Motor neuron (in vitro differentiated cells): ENCODE measurements at regions not wholly inside any gene's neighbourhood (a gene's known extent, or its start where the extent isn't known, plus 50 kb on each side); places are given as distances from the start of the nearest gene placed in this dataset.

Experiments
- ATAC-seq, 8 experiments: fragments of 200-7000 bp; cut with Tn5 transposase; replicated peaks in 6 of 8; 2 replicates each; pipeline ENCODE4 v1.8.0; 2021; ENCODE audit warnings: mild to moderate bottlenecking in 8 of 8, moderate library complexity in 8 of 8
- H3K27ac ChIP-seq, 2 donors: fragments of 250-450 bp; sonication (Bioruptor Pico); 2 replicates each; pipeline ENCODE4 v1.9.0; 2021; ENCODE audit warnings: antibody characterized with exemption in 2 of 2, mild to moderate bottlenecking in 2 of 2, moderate library complexity in 1 of 2
- H3K4me1 ChIP-seq, 2 donors: fragments of 250-450 bp; sonication (Bioruptor Pico); replicated peaks in 1 of 2; 2 replicates each; pipeline ENCODE4 v1.6.1; 2021; ENCODE audit warnings: antibody characterized with exemption in 2 of 2, mild to moderate bottlenecking in 2 of 2, moderate library complexity in 1 of 2
- H3K4me3 ChIP-seq, 5 donors: fragments of 250-450 bp; sonication (Bioruptor Pico); 2 replicates each; pipeline ENCODE4 v1.9.0; 2021; ENCODE audit warnings: antibody characterized with exemption in 5 of 5, mild to moderate bottlenecking in 5 of 5, moderate library complexity in 4 of 5
- whole genome bisulfite sequencing, 10 experiments: fragments of 450-650 bp; shearing (Covaris generic); methylation state at CpG; one replicate each; pipeline ENCODE4 v1.0.0; 2022; 5-methylcytosine and 5-hydroxymethylcytosine counted together
- in situ Hi-C, 9 experiments: fragments of 400-800 bp; cut with MboI; loops; one replicate each; pipeline ENCODE4 v1.15.0; 2021; ENCODE audit warnings: low sequenced_read_pairs in 9 of 9, low pct_unique_long_range_greater_than_20kb in 2 of 9; ENCODE audit not compliant: unreplicated experiment in 9 of 9

DNA sequence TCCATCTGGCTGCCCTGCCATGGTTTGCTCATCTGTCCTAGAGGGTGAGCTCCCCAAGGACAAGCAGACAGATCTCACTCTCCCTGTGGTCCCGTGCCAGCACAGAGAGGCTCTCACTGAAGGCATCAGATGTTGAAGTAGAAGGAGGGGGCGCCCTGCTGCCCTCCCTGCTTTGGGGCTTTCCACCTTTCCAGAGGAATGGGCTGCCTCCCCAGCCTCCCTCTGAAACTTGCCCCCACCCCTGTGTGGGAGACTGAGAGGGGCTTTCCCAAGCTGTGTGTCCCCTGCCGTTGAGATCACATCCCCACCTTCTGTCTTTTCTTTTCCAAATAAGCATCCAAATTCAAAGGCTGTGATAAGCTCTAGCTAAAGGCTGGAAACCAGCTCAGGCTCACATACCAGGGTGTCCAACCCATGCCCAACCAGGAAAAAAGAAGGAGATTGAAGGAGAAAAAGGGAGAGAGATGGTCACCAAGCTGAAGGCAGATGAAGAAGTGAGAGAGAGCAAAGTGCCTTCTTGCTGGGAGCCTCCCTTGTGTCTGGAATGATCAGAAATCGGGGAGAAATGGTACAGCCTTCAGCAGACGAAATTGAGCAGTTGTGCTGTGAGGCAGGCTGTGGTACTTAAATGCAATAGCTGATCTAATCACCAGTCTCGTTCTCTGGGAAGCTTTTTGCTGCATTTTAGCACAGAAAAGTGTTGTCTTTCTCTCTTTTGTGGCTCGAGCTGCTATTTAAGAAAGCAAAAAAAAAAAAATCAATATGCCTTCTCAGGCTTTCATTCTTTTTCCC is 145.9 kb upstream of the LHX1 start:
- ATAC-seq = peak in 5 of 8 experiments; percentile 59 to 75 (median 65)
- WGBS, 10 experiments = 0 to 20% (median 8%) methylated on average over 2 to 5 of the region's 7 CpGs; no CpG with 5 or more reads in 2 of the 10 experiments
- in situ Hi-C loops = no loop called here
- H3K27ac ChIP-seq = peak overlapping the region; percentile 57 to 70
- H3K4me3 ChIP-seq = peak overlapping the region in 1 of 5 donors; percentile 5
- peaks cover 12 to 17% of the 10 kb centered on the region in 2 donors for H3K4me1 ChIP-seq

DNA sequence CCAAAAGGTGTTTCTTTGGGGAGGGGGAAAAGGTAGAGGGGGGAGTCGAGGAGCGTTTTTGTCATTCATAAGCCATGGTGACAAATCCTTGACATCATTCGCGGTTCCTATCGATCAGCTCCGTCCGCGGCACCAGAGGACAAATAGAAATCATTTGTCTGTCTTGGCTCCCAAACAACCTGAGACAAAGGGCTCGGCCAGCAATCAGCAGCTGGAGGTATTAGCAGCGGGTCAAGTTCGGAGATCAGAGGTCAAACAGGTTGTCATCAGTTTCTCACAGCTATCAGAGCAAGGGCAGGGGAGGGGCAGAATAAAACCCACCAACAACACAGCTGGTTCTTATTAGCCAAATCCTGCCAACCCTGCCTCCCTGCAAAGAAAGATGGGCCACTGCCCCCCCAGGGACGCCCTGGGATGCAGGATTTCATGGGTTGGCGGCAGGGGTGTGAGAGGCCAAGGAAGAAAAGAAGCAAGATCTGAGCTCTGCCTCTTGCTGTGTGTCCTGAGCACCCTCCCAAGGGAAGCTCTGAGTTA is 145.3 kb upstream of the LHX1 start:
- peaks cover 12 to 17% of the 10 kb centered on the region in 2 donors for H3K4me1 ChIP-seq
- peak overlapping the region in 1 of 5 donors; percentile 5 for H3K4me3 ChIP-seq
- peak overlapping the region; percentile 57 to 70 for H3K27ac ChIP-seq
- in situ Hi-C loops = no loop called here
- peak in 5 of 8 experiments; percentile 35 to 66 (median 52) for ATAC-seq
- 0 to 19% (median 4%) methylated on average over 1 to 10 of the region's 13 CpGs; no CpG with 5 or more reads in 2 of the 10 experiments for WGBS, 10 experiments

DNA sequence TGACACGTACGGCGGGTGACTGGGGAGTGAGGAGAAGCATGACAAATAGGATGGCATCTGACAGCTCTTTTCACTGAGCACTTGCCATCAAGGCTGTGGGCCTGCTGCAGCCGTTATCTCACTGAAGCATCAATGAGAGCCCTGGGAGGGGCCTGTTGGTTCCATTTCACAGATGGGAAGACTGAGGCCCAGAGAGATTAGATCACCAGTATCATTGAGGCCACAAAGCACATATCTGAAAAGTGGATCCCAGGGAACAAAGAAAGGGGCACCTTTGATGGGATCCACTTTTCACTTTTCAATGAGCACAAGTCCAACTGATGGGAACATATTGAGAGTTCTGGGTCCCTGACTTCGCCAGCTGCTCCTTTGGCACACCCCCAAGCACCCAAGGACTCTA is 144.4 kb upstream of the LHX1 start:
- WGBS, 10 experiments = 20 to 100% (median 90%) methylated on average over 1 to 3 of the region's 5 CpGs; no CpG with 5 or more reads in 5 of the 10 experiments

DNA sequence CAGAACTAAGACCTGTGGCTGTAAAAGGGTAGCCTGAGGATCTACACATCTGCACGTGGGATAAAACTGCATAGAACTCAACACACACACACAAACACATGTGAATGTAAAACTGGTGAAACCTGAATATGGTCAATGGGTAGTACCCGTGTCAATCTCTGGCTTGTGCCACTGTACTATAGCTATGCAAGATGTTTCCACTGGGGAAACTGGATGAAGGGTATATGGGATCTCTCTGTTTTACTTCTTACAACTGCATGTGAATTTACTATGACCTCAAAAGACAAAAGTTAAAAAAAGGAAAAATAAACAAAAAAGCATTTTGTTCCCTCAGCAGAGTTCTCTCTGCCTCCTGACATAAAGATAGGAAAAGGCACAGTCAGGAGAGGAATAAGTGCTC is 143.3 kb upstream of the LHX1 start:
- in situ Hi-C loops = no loop called here
- Histone ChIP-seq H3K4me1 (peaks cover 12 to 17% of the 10 kb centered on the region in 2 donors), H3K4me3 (no peak overlapping the region), H3K27ac (no peak overlapping the region)
- no peak for ATAC-seq
- 0 to 82% (median 61%) methylated on average over 1 to 2 of the region's 2 CpGs; no CpG with 5 or more reads in 4 of the 10 experiments for WGBS, 10 experiments

More for the DNA sequence above, 144.4 kb upstream of the LHX1 start:
- H3K27ac ChIP-seq = no peak overlapping the region
- H3K4me1 ChIP-seq = peaks cover 12 to 17% of the 10 kb centered on the region in 2 donors
- ATAC-seq = no peak
- in situ Hi-C loops = no loop called here
- no peak overlapping the region for H3K4me3 ChIP-seq

DNA sequence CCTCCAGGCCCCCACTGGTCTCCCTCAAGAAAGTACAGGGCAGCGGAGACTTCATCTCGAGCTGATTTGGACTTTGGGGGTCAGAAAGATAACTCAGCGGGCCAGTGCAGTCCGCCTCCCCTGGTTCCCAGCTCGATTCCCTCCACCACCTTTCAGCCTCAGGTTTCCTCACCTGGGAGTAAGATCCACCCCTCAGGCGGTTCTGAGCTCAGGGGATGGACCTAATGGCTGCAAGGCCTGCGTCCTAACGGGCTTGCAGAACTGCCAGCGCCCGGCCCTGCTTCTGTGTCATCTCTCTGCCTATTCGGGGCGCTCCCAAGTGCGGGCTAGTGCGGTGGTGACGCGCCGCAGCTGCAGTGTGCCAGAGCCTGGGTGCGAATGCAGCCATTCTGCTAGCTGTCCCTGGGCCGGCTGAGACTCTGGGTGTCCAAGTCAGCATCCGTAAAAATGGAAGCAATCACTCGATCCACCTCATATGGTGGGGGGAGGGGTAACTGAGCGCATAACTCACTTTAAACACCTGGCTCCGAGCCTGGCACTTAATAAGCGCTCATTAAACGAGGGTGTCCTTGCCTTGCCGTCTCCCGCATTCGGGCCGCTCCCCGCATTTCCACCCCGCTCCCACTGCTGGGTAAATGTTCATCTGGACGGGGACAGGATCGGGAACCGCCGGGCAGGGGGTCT is 129.6 kb upstream of the LHX1 start:
- H3K27ac ChIP-seq = no peak overlapping the region
- peaks cover 29 to 31% of the 10 kb centered on the region in 2 donors for H3K4me1 ChIP-seq
- in situ Hi-C loops = loop anchor here in 1 of 9 experiments (25.0 kb wide), 1 partner anchor 95 kb away; no protein-coding TSS in a partner anchor
- 0 to 100% (median 70%) methylated on average over 1 to 15 of the region's 35 CpGs; no CpG with 5 or more reads in 3 of the 10 experiments for WGBS, 10 experiments
- peak overlapping the region in 3 of 5 donors; percentile 25 to 28 (median 28) for H3K4me3 ChIP-seq
- ATAC-seq = no peak

DNA sequence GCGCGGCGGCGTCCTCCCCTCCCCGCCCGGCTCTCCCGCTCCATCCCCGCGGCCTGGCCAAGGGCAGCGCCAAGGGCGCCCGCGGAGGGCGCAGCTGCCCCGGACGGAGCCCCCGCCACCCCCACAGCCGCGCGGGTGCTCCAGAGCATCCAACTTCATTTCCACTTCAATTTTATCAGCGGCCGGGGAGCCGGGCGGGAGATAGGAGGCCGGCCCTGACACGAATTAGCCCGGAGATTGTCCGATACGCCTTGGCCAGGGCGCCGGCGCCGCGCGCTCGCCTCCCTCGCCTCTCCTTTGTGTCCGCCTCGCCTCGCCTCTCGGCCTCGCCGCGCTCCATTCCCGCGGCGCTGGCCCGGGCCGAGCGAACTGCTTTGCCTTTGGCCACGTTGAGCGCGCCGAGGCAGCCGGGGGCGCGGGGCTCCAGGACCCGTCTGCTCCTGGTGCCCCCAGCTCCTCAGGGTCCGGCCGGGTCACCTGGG is 129.1 kb upstream of the LHX1 start:
- Histone ChIP-seq H3K4me1 (peaks cover 35 to 36% of the 10 kb centered on the region in 2 donors), H3K27ac (no peak overlapping the region), H3K4me3 (peak overlapping the region in 3 of 5 donors; percentile 25 to 28 (median 28))
- 2 to 10% (median 3%) methylated on average over 4 to 17 of the region's 60 CpGs; no CpG with 5 or more reads in 7 of the 10 experiments for whole genome bisulfite sequencing, 10 experiments
- in situ Hi-C loops = loop anchor here in 1 of 9 experiments (25.0 kb wide), 1 partner anchor 96 kb away; no protein-coding TSS in a partner anchor
- peak in 7 of 8 experiments; percentile 50 to 75 (median 64) for ATAC-seq

DNA sequence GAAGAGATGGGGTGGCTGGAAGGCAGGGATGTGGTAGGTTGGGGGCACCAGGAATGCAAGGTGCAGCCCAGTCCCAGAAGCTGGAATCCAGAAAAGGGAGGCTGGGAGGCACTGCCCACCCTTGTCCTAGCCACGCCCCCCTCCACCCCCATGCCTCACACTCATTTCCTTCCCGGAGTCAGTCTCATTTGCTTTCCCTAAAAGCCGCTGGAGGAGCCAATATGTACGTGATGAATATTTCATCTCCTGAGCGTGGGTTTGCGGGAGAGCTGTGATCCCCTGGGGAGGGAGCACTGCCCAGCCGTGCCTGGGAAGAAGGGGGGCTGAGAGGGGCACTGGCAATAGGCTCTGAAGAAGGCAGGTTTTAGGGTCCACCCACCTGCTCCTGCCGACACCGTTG is 124.5 kb upstream of the LHX1 start:
- in situ Hi-C loops = loop anchor here in 1 of 9 experiments (25.0 kb wide), 1 partner anchor 100 kb away; no protein-coding TSS in a partner anchor
- WGBS, 10 experiments = 6 to 60% (median 7%) methylated on average over 1 to 7 of the region's 9 CpGs; no CpG with 5 or more reads in 6 of the 10 experiments
- Histone ChIP-seq H3K4me3 (no peak overlapping the region), H3K4me1 (peaks cover 62 to 75% of the 10 kb centered on the region in 2 donors), H3K27ac (peak overlapping the region in 1 of 2 donors; percentile 10)
- ATAC-seq = peak in 6 of 8 experiments; percentile 28 to 69 (median 43)

DNA sequence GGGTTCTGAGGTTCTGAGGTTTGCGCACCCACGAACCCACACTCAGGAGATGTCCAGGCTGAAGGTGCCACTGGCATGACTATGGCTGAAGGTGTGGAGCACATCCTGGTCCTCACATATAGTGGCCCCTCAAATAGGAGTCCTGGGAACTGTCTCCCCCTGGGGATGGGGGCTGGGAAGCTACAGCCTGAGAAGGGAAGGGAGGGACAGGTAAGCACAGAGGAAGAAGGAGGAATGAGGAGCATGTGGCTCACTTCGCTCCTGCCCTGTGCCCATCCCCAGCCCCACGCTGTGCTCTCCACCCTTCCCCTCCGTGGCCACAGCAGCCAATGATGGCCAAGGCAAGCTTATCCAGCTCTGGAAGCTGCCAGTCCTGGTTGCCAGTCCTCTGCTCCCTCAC is 123.9 kb upstream of the LHX1 start:
- Histone ChIP-seq H3K4me1 (peaks cover 60 to 75% of the 10 kb centered on the region in 2 donors), H3K4me3 (no peak overlapping the region), H3K27ac (peak overlapping the region in 1 of 2 donors; percentile 10)
- no peak for ATAC-seq
- in situ Hi-C loops = loop anchor here in 1 of 9 experiments (25.0 kb wide), 1 partner anchor 101 kb away; no protein-coding TSS in a partner anchor
- WGBS, 10 experiments = 90% methylated on average over 2 of the region's 5 CpGs; no CpG with 5 or more reads in 8 of the 10 experiments

DNA sequence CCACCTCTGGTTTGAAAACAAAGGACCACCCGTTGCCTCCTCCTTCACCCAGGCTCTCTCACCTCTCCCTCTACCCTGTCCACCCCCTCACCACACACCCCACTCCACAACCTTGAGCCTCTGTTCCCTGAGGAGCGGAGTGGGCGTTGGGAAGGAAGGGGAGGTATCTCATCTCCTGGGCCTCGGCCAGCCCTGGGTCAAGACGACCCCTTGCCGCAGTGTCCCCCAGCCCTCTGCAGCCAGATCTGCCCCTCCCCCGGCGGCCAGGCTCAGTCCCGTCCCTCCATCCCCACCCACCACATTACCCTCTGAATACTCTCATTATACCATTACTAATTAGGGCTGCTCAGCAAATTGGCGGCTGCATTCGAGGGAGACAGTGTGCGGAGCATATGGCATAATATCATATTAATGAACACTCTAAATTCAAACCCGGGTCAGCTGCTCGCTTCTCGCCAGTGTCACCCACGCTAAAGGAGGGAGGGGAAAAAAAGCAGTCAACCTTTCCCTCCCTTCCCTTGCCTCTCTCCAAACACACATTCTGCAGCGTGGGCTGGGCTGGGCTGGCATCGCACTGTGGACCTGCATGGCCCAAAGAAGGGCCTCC is 123.2 kb upstream of the LHX1 start:
- ATAC-seq = peak in 5 of 8 experiments; percentile 4 to 34 (median 30)
- H3K4me3 ChIP-seq = no peak overlapping the region
- in situ Hi-C loops = loop anchor here in 1 of 9 experiments (25.0 kb wide), 1 partner anchor 102 kb away; no protein-coding TSS in a partner anchor
- H3K27ac ChIP-seq = peak overlapping the region in 1 of 2 donors; percentile 8
- WGBS, 10 experiments = 0 to 100% (median 90%) methylated on average over 1 to 2 of the region's 18 CpGs; no CpG with 5 or more reads in 7 of the 10 experiments
- peaks cover 54 to 68% of the 10 kb centered on the region in 2 donors for H3K4me1 ChIP-seq

DNA sequence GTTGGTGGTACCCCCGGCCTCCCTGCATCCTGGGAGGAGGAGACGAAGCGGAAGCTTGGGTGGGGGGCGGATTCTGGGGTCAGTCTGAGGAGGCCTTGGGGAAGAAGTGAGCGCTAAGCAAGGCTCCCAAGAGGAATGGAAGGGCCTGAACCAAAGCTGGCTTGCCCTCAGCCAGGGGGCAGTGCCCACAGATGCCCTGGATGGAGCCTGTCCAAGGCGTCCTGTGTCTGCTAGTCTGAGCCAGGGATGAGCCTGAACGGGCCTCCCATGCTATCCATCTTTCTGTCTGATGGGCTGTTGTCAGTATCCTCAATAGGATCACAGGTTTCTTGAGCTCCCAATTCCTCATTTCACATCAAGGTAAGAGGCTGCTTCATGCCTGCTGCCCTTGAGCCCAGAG is 122.3 kb upstream of the LHX1 start:
- in situ Hi-C loops = loop anchor here in 1 of 9 experiments (25.0 kb wide), 1 partner anchor 103 kb away; no protein-coding TSS in a partner anchor
- no peak overlapping the region for H3K4me3 ChIP-seq
- 67 to 83% (median 80%) methylated on average over 1 to 3 of the region's 7 CpGs; no CpG with 5 or more reads in 7 of the 10 experiments for WGBS, 10 experiments
- no peak for ATAC-seq
- no peak overlapping the region for H3K27ac ChIP-seq
- peaks cover 48 to 59% of the 10 kb centered on the region in 2 donors for H3K4me1 ChIP-seq

DNA sequence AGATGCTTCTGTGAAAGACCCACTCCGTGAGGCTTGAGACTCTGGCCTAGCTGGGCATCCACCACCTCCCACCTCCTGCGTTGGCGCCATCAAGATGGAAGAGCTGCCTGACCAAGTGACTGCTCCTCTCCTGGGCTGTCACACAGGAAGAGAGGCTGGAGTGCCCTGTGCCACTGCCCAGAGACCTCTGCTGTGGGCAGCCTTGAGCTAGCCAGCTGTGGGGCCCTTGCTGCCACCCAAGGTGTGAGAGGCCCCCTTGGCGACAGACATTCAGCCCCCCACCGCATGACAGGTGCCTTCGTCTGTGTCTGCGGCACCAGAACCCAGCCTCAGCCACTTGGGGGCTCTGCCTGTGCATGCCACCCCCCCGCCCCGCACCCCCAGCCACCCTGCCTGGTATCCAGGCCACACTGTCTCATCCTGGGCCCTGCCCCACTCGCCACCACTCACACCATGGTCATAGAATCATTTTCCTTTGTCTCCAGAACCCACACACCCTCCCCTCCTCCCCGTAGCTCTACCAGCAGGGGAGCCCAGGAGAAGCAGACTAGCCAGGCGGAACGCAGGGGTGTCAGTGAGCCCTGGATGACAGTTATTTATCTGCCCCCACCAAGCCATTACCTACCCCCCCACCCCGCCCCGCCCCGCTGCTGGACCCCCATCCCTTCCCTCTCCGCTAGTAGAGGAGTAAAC is 120.9 kb upstream of the LHX1 start:
- ATAC-seq = peak in 5 of 8 experiments; percentile 35 to 74 (median 72)
- in situ Hi-C loops = loop anchor here in 1 of 9 experiments (25.0 kb wide), 1 partner anchor 104 kb away; no protein-coding TSS in a partner anchor
- no peak overlapping the region for H3K4me3 ChIP-seq
- H3K4me1 ChIP-seq = peaks cover 41 to 51% of the 10 kb centered on the region in 2 donors
- WGBS, 10 experiments = 69 to 100% (median 87%) methylated on average over 1 to 3 of the region's 17 CpGs; no CpG with 5 or more reads in 6 of the 10 experiments
- peak overlapping the region in 1 of 2 donors; percentile 57 for H3K27ac ChIP-seq
